DOHH2 (cell line): ENCODE measurements at regions not wholly inside any gene's neighbourhood (a gene's known extent, or its start where the extent isn't known, plus 50 kb on each side); places are given as distances from the start of the nearest gene placed in this dataset.

Experiments used
- H3F3A ChIP-seq: fragments of 200-600 bp; sonication (generic), shearing (Covaris generic); 2 replicates; pipeline ENCODE4 v1.6.0; 2016; ENCODE audit warnings: antibody characterized with exemption, mild to moderate bottlenecking; ENCODE audit not compliant: control insufficient read depth, insufficient read depth
- H3K27ac ChIP-seq: fragments of 200-600 bp; sonication (generic); 2 replicates; pipeline ENCODE4 v1.5.1; 2014; ENCODE audit warnings: low read depth, mild to moderate bottlenecking, low read length, moderate library complexity
- H3K27me3 ChIP-seq: fragments of 200-600 bp; sonication (generic); 2 replicates; pipeline ENCODE4 v1.6.1; 2014; ENCODE audit warnings: mild to moderate bottlenecking, low read length, mixed read lengths; ENCODE audit not compliant: control insufficient read depth
- H3K36me3 ChIP-seq: fragments of 200-600 bp; sonication (generic); 2 replicates; pipeline ENCODE4 v1.6.1; 2014; ENCODE audit warnings: mild to moderate bottlenecking, low read length, moderate library complexity, mixed read lengths; ENCODE audit not compliant: control insufficient read depth
- H3K4me1 ChIP-seq: fragments of 200-600 bp; sonication (generic); 2 replicates; pipeline ENCODE4 v1.6.1; 2014; ENCODE audit warnings: mild to moderate bottlenecking, low read length, mixed read lengths; ENCODE audit not compliant: control insufficient read depth
- H3K4me2 ChIP-seq: fragments of 200-600 bp; sonication (generic); 2 replicates; pipeline ENCODE4 v1.6.0; 2014; ENCODE audit warnings: mild to moderate bottlenecking, low read length, moderate library complexity
- H3K4me3 ChIP-seq: fragments of 200-600 bp; sonication (generic); 2 replicates; pipeline ENCODE4 v1.5.1; 2014; ENCODE audit warnings: mild to moderate bottlenecking, low read length, mixed read lengths
- H3K79me2 ChIP-seq: fragments of 200-600 bp; sonication (generic); 2 replicates; pipeline ENCODE4 v1.6.1; 2014; ENCODE audit warnings: mild to moderate bottlenecking, low read length, mixed read lengths; ENCODE audit not compliant: control insufficient read depth
- H3K9me2 ChIP-seq: fragments of 200-600 bp; sonication (generic); replicated peaks from 2 replicates; pipeline ENCODE4 v1.6.1; 2014; ENCODE audit warnings: mild to moderate bottlenecking, low read length, mixed read lengths; ENCODE audit not compliant: control insufficient read depth
- H3K9me3 ChIP-seq: fragments of 200-600 bp; sonication (generic); 2 replicates; pipeline ENCODE4 v1.6.1; 2014; ENCODE audit warnings: antibody characterized with exemption, low read length, mixed read lengths; ENCODE audit not compliant: control insufficient read depth, insufficient read depth
- H4K20me1 ChIP-seq: fragments of 200-600 bp; sonication (generic); 2 replicates; pipeline ENCODE4 v1.6.0; 2014; ENCODE audit warnings: low read depth, mild to moderate bottlenecking, antibody characterized with exemption, low read length, moderate library complexity; ENCODE audit not compliant: control insufficient read depth, insufficient read depth
- EZH2phosphoT487 ChIP-seq: fragments of 200-600 bp; sonication (generic); IDR thresholded peaks from 2 replicates; pipeline ENCODE4 v1.6.1; 2017; ENCODE audit warnings: borderline replicate concordance, mild to moderate bottlenecking, antibody characterized with exemption, low read length, moderate library complexity, mixed read lengths
- TF ChIP-seq, protein P1 (sequence below): fragments of 200-600 bp; sonication (generic); IDR thresholded peaks from one replicate; pipeline ENCODE4 v1.5.1; 2014; ENCODE audit warnings: antibody characterized with exemption, mild to moderate bottlenecking, low read depth, low read length; ENCODE audit not compliant: poor library complexity, severe bottlenecking

DNA sequence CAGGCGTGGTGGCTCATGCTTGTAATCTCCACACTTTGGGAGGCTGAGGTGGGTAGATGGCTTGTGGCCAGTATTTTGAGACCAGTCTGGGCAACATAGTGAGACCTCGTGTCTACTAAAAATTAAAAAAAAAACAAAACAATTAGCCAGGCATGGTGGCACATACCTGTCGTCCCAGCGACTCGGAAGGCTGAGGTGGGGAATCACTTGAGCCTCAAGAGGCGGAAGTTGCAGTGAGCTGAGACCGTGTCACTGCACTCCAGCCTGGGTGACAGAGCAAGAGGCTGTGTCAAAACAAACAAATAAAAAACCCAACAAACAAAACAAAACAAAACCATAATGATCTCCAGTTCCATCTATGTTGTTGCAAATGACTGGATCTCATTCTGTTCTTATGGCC lies 341.3 kb upstream of the CFAP20DC start:
- H3F3A ChIP-seq: no peaks in the 10 kb centered on the region
- no peaks in the 10 kb centered on the region for H3K36me3 ChIP-seq
- no peaks in the 10 kb centered on the region for H3K79me2 ChIP-seq
- no peak overlapping the region for H3K27ac ChIP-seq
- no peaks in the 10 kb centered on the region for H3K9me2 ChIP-seq
- no peak for TF ChIP-seq EZH2phosphoT487
- TF ChIP-seq, protein P1, sequence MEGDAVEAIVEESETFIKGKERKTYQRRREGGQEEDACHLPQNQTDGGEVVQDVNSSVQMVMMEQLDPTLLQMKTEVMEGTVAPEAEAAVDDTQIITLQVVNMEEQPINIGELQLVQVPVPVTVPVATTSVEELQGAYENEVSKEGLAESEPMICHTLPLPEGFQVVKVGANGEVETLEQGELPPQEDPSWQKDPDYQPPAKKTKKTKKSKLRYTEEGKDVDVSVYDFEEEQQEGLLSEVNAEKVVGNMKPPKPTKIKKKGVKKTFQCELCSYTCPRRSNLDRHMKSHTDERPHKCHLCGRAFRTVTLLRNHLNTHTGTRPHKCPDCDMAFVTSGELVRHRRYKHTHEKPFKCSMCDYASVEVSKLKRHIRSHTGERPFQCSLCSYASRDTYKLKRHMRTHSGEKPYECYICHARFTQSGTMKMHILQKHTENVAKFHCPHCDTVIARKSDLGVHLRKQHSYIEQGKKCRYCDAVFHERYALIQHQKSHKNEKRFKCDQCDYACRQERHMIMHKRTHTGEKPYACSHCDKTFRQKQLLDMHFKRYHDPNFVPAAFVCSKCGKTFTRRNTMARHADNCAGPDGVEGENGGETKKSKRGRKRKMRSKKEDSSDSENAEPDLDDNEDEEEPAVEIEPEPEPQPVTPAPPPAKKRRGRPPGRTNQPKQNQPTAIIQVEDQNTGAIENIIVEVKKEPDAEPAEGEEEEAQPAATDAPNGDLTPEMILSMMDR: no peak
- no peaks in the 10 kb centered on the region for H3K9me3 ChIP-seq
- H3K27me3 ChIP-seq: no peaks in the 10 kb centered on the region
- H4K20me1 ChIP-seq: no peaks in the 10 kb centered on the region
- no peak overlapping the region for H3K4me3 ChIP-seq
- no peak overlapping the region for H3K4me2 ChIP-seq
- peaks cover 6% of the 10 kb centered on the region for H3K4me1 ChIP-seq

DNA sequence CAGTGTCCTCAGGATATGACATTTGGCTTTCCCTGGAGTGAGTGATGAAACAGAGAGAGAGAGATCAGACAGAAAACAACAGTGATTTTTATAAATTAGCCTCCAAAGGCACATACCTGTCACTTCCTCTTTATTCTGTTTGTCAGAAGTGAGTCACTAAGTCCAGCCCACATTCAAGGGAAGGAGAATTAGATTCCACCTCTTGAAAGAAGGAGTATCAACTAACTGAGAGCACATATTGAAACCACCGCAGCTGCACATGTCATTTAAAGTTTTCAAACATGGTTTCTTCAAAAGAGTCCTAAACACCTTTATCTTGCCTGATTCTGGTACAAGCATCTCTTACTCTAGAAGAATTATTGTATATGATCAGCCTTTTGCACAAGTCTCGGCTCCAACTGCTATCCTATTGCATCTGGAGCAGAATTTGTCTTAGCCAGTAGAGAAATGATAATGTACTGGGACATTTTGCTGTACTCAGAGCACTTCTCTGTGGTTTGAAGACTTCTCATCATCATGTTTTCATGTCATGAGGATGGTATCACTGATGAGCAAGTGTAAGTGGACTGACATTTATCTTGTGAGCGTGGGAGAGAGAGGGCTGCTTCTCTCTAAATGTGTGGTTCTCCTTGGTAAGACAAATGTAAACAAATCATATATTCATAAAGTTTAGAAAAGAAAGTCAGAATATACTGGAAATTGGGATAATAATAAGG lies 338.9 kb upstream of the CFAP20DC start:
- Histone ChIP-seq H3K9me3 (no peaks in the 10 kb centered on the region), H3K4me3 (no peak overlapping the region), H3K79me2 (no peaks in the 10 kb centered on the region), H3K27ac (no peak overlapping the region), H3K4me2 (no peak overlapping the region), H3K9me2 (no peaks in the 10 kb centered on the region), H3F3A (no peaks in the 10 kb centered on the region), H3K4me1 (peaks cover 7% of the 10 kb centered on the region), H3K27me3 (no peaks in the 10 kb centered on the region), H4K20me1 (no peaks in the 10 kb centered on the region), H3K36me3 (no peaks in the 10 kb centered on the region)
- TF ChIP-seq EZH2phosphoT487: no peak
- TF ChIP-seq, protein P1: no peak

DNA sequence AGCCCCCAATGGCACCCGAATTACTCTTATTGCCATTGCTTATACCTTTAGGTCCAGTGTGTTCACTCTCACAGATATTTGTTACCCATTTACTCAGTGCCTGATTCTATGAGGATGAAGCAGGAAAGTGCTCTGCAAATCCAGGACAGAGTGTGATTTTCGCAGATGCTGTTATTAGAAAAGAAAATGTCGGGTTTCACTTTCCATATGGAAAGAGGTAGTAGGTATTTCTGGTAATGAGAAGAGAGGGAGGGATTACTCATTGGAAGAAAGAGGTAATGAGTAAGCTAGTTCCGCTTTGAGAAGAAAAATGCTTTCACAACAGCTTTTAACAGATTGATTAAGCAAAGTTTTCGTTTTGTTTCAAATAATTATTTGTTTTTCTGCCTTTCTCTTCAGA lies 336.3 kb upstream of the CFAP20DC start:
- Histone ChIP-seq H3K9me3 (no peaks in the 10 kb centered on the region), H3K4me3 (no peak overlapping the region), H3F3A (no peaks in the 10 kb centered on the region), H3K36me3 (no peaks in the 10 kb centered on the region), H3K9me2 (no peaks in the 10 kb centered on the region), H3K27me3 (no peaks in the 10 kb centered on the region), H3K4me1 (peaks cover 7% of the 10 kb centered on the region), H3K4me2 (no peak overlapping the region), H3K27ac (no peak overlapping the region), H4K20me1 (no peaks in the 10 kb centered on the region), H3K79me2 (no peaks in the 10 kb centered on the region)
- no peak for TF ChIP-seq EZH2phosphoT487
- TF ChIP-seq, protein P1: no peak
